Epidermal melanocyte (primary cell): ENCODE measurements at regions not wholly inside any gene's neighbourhood (a gene's known extent, or its start where the extent isn't known, plus 50 kb on each side); places are given as distances from the start of the nearest gene placed in this dataset.
"Not testable (repeated sequence)": the region's sequence is repeated elsewhere in the genome, so short reads cannot be mapped to it uniquely, and the experiment has no call there.

ENCODE experiments used
- DNase-seq: peaks from one replicate; pipeline ENCODE4 v3.0.0; 2011; ENCODE audit warnings: low spot score; ENCODE audit not compliant: insufficient read length

GRCh38 chr12:19897900-19898408 lies 458.7 kb downstream of the AEBP2 start:
- no peak for DNase-seq

GRCh38 chr12:19901841-19902240 lies 462.5 kb downstream of the AEBP2 start:
- no peak for DNase-seq

GRCh38 chr12:19904819-19905218 lies 463.5 kb upstream of the PDE3A start:
- DNase-seq = no peak

- DNase-seq = no peak
Measured at GRCh38 chr12:19908830-19909229, 459.5 kb upstream of the PDE3A start.

GRCh38 chr12:19909418-19909817 lies 458.9 kb upstream of the PDE3A start:
- no peak for DNase-seq

GRCh38 chr12:19910681-19911080 lies 457.7 kb upstream of the PDE3A start:
- no peak for DNase-seq

- no peak for DNase-seq
Measured at GRCh38 chr12:19912991-19913390, 455.3 kb upstream of the PDE3A start.

- no peak for DNase-seq
Measured at GRCh38 chr12:19915392-19916195, 452.7 kb upstream of the PDE3A start.

GRCh38 chr12:19916196-19916753 lies 452.1 kb upstream of the PDE3A start:
- DNase-seq = no peak

GRCh38 chr12:19916974-19917373 lies 451.4 kb upstream of the PDE3A start:
- DNase-seq = no peak

- not testable (repeated sequence) for DNase-seq
Measured at GRCh38 chr12:19921716-19922115, 446.6 kb upstream of the PDE3A start.

GRCh38 chr12:19922717-19923116 lies 445.6 kb upstream of the PDE3A start:
- DNase-seq = no peak

- DNase-seq = no peak
Measured at GRCh38 chr12:19924360-19924759, 444.0 kb upstream of the PDE3A start.

- DNase-seq = no peak
Measured at GRCh38 chr12:19925841-19926240, 442.5 kb upstream of the PDE3A start.

- no peak for DNase-seq
Measured at GRCh38 chr12:19926266-19926665, 442.1 kb upstream of the PDE3A start.

- no peak for DNase-seq
Measured at GRCh38 chr12:19927661-19928060, 440.7 kb upstream of the PDE3A start.

GRCh38 chr12:19932413-19932812 lies 435.9 kb upstream of the PDE3A start:
- no peak for DNase-seq

GRCh38 chr12:19933924-19934323 lies 434.4 kb upstream of the PDE3A start:
- DNase-seq = no peak

- no peak for DNase-seq
Measured at GRCh38 chr12:19937161-19937560, 431.2 kb upstream of the PDE3A start.

- DNase-seq = no peak
Measured at GRCh38 chr12:19938031-19938430, 430.3 kb upstream of the PDE3A start.

GRCh38 chr12:19938491-19938890 lies 429.8 kb upstream of the PDE3A start:
- no peak for DNase-seq

- DNase-seq = no peak
Measured at GRCh38 chr12:19940267-19940666, 428.1 kb upstream of the PDE3A start.

GRCh38 chr12:19941096-19941495 lies 427.2 kb upstream of the PDE3A start:
- DNase-seq = no peak
